ENCODE measurements at regions not wholly inside any gene's neighbourhood (a gene's known extent, or its start where the extent isn't known, plus 50 kb on each side); places are given as distances from the start of the nearest gene placed in this dataset.

- TF ChIP-seq JUN (IDR thresholded peaks at IDR 0.05; ENCODE audit: borderline replicate concordance, insufficient read depth, insufficient read length, low read depth) (no peak), CTCF (IDR thresholded peaks at IDR 0.05; ENCODE audit: extremely low read depth in 1 of 2, insufficient read depth in 1 of 2, low read depth in 1 of 2, low read length in 2 of 2) (no peak), GATA2 (IDR thresholded peaks at IDR 0.05; ENCODE audit: insufficient read depth, insufficient read length, low read depth, low read length) (no peak)
- Histone ChIP-seq H3K79me2 (ENCODE audit: control insufficient read depth, insufficient read depth, low read length) (no peaks in the 10 kb centered on the region), H3K9ac (replicated peaks; ENCODE audit: extremely low read depth, insufficient read depth, low read length) (no peak overlapping the region), H3K9me3 (replicated peaks; ENCODE audit: control insufficient read depth, insufficient read depth, low read length) (peaks cover 6% of the 10 kb centered on the region), H3K4me1 (ENCODE audit: control insufficient read depth, extremely low read depth, insufficient read depth, low read length) (no peaks in the 10 kb centered on the region), H4K20me1 (replicated peaks; ENCODE audit: control insufficient read depth, extremely low read depth, insufficient read depth, low read length) (no peaks in the 10 kb centered on the region), H2AFZ (ENCODE audit: low read depth, low read length) (no peak overlapping the region), H3K4me2 (ENCODE audit: insufficient read depth, low read length) (no peak overlapping the region), H3K36me3 (ENCODE audit: control insufficient read depth in 2 of 2, extremely low read depth in 1 of 2, insufficient read depth in 2 of 2, low read length in 2 of 2) (no peaks in the 10 kb centered on the region), H3K4me3 (replicated peaks in 1 of 3; ENCODE audit: insufficient read depth in 1 of 3, low read depth in 1 of 3, low read length in 3 of 3) (no peak overlapping the region), H3K27me3 (ENCODE audit: control insufficient read depth in 2 of 2, insufficient read depth in 2 of 2, low read length in 2 of 2) (no peaks in the 10 kb centered on the region), H3K27ac (ENCODE audit: insufficient read depth, low read depth, low read length) (no peak overlapping the region), H3K9me1 (replicated peaks; ENCODE audit: control insufficient read depth, extremely low read depth, insufficient read depth, low read length) (no peaks in the 10 kb centered on the region)
- intact Hi-C loops (cut with micrococcal nuclease): no loop called here
- ChIA-PET POLR2A (no interaction called here), CTCF (no interaction called here)
- dilution Hi-C loops (cut with MboI; ENCODE audit: extremely low pct_ligation_motif_present, low sequenced_read_pairs): no loop called here
- no TSS peak for BruUV-seq (replicated peaks)
- FAIRE-seq: no peak
- DNase-seq (ENCODE audit: low read depth, low spot score): no peak
Measured at GRCh38 chr17:22303865-22304264, 611.5 kb downstream of the KCNJ18 start.

DNA sequence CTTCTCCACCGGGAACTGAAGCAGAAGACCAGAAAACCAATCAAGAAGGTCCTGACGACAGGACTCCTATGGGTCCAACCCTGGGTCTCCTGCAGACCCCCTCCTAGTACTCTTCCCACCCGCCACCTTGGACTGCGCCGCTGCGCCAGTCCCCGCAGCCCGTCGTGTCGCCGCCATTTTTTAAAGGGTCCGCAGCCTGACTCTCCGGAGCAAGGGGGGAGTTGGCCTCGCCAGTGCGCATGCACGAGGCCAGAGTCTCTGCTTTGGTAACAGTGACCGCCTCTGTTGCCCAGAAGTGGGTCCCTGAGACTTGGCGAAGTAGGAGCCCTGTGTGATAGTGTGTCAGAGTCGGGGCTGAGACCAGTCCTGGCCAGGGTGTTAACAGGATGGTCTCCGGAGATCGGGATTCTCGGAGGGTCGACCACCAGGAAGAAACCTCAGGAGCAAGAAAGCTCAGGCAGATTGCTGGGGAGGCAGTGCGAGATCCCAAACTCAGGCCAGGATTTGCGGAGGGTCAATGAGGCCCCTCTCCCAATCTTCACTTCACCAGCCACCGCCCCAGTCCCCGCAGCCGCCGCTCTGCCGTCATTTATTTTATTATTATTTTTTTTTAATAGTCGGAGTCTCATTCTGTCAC is 612.5 kb downstream of the KCNJ18 start:
- H4K20me1 ChIP-seq (replicated peaks; ENCODE audit: control insufficient read depth, extremely low read depth, insufficient read depth, low read length): no peaks in the 10 kb centered on the region
- DNase-seq (ENCODE audit: low read depth, low spot score) (no peak), FAIRE-seq (no peak)
- H3K79me2 ChIP-seq (ENCODE audit: control insufficient read depth, insufficient read depth, low read length): no peaks in the 10 kb centered on the region
- H3K9me3 ChIP-seq (replicated peaks; ENCODE audit: control insufficient read depth, insufficient read depth, low read length): peaks cover 4% of the 10 kb centered on the region
- H3K36me3 ChIP-seq (ENCODE audit: control insufficient read depth in 2 of 2, extremely low read depth in 1 of 2, insufficient read depth in 2 of 2, low read length in 2 of 2): no peaks in the 10 kb centered on the region
- no TSS peak for BruUV-seq (replicated peaks)
- intact Hi-C loops (cut with micrococcal nuclease): no loop called here
- H3K9me1 ChIP-seq (replicated peaks; ENCODE audit: control insufficient read depth, extremely low read depth, insufficient read depth, low read length): no peaks in the 10 kb centered on the region
- no peak overlapping the region for H3K27ac ChIP-seq (ENCODE audit: insufficient read depth, low read depth, low read length)
- ChIA-PET POLR2A (no interaction called here), CTCF (no interaction called here)
- dilution Hi-C loops (cut with MboI; ENCODE audit: extremely low pct_ligation_motif_present, low sequenced_read_pairs): no loop called here
- H3K4me3 ChIP-seq (replicated peaks in 1 of 3; ENCODE audit: insufficient read depth in 1 of 3, low read depth in 1 of 3, low read length in 3 of 3): no peak overlapping the region
- no peak overlapping the region for H3K4me2 ChIP-seq (ENCODE audit: insufficient read depth, low read length)
- H3K9ac ChIP-seq (replicated peaks; ENCODE audit: extremely low read depth, insufficient read depth, low read length): no peak overlapping the region
- no peaks in the 10 kb centered on the region for H3K4me1 ChIP-seq (ENCODE audit: control insufficient read depth, extremely low read depth, insufficient read depth, low read length)
- no peak overlapping the region for H2AFZ ChIP-seq (ENCODE audit: low read depth, low read length)
- TF ChIP-seq CTCF (IDR thresholded peaks at IDR 0.05; ENCODE audit: extremely low read depth in 1 of 2, insufficient read depth in 1 of 2, low read depth in 1 of 2, low read length in 2 of 2) (no peak), EZH2 (IDR thresholded peaks at IDR 0.05; ENCODE audit: borderline replicate concordance, low read depth, low read length, severe bottlenecking) (no peak), POLR2AphosphoS5 (IDR thresholded peaks at IDR 0.05; ENCODE audit: insufficient read depth, low read depth, low read length) (no peak), MYC (IDR thresholded peaks at IDR 0.05; ENCODE audit: low read depth, low read length) (no peak), JUN (IDR thresholded peaks at IDR 0.05; ENCODE audit: borderline replicate concordance, insufficient read depth, insufficient read length, low read depth) (no peak), GATA2 (IDR thresholded peaks at IDR 0.05; ENCODE audit: insufficient read depth, insufficient read length, low read depth, low read length) (no peak), POLR2A (IDR thresholded peaks at IDR 0.05; ENCODE audit: low read depth, low read length) (no peak), FOS (IDR thresholded peaks at IDR 0.05; ENCODE audit: borderline replicate concordance, insufficient read depth, low read length) (no peak), MAX (IDR thresholded peaks at IDR 0.05; ENCODE audit: insufficient read depth, insufficient read length) (no peak)
- H3K27me3 ChIP-seq (ENCODE audit: control insufficient read depth in 2 of 2, insufficient read depth in 2 of 2, low read length in 2 of 2): no peaks in the 10 kb centered on the region
